ENCODE measurements at regions not wholly inside any gene's neighbourhood (a gene's known extent, or its start where the extent isn't known, plus 50 kb on each side); places are given as distances from the start of the nearest gene placed in this dataset.
A peak's percentile ranks its signal among the peaks of the same experiment; 100 is the strongest.

- TF ChIP-seq POLR2AphosphoS5 (IDR thresholded peaks at IDR 0.05; ENCODE audit: insufficient read depth, low read depth, low read length) (peak; percentile 84), POLR2A (IDR thresholded peaks at IDR 0.05; ENCODE audit: low read depth, low read length) (peak; percentile 47), MYC (IDR thresholded peaks at IDR 0.05; ENCODE audit: low read depth, low read length) (no peak), MAX (IDR thresholded peaks at IDR 0.05; ENCODE audit: insufficient read depth, insufficient read length) (peak; percentile 55), EZH2 (IDR thresholded peaks at IDR 0.05; ENCODE audit: borderline replicate concordance, low read depth, low read length, severe bottlenecking) (no peak), JUN (IDR thresholded peaks at IDR 0.05; ENCODE audit: borderline replicate concordance, insufficient read depth, insufficient read length, low read depth) (peak; percentile 33), GATA2 (IDR thresholded peaks at IDR 0.05; ENCODE audit: insufficient read depth, insufficient read length, low read depth, low read length) (peak; percentile 84), FOS (IDR thresholded peaks at IDR 0.05; ENCODE audit: borderline replicate concordance, insufficient read depth, low read length) (peak; percentile 68)
- TF ChIP-seq, protein P1, sequence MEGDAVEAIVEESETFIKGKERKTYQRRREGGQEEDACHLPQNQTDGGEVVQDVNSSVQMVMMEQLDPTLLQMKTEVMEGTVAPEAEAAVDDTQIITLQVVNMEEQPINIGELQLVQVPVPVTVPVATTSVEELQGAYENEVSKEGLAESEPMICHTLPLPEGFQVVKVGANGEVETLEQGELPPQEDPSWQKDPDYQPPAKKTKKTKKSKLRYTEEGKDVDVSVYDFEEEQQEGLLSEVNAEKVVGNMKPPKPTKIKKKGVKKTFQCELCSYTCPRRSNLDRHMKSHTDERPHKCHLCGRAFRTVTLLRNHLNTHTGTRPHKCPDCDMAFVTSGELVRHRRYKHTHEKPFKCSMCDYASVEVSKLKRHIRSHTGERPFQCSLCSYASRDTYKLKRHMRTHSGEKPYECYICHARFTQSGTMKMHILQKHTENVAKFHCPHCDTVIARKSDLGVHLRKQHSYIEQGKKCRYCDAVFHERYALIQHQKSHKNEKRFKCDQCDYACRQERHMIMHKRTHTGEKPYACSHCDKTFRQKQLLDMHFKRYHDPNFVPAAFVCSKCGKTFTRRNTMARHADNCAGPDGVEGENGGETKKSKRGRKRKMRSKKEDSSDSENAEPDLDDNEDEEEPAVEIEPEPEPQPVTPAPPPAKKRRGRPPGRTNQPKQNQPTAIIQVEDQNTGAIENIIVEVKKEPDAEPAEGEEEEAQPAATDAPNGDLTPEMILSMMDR (IDR thresholded peaks at IDR 0.05; ENCODE audit: extremely low read depth in 1 of 2, insufficient read depth in 1 of 2, low read depth in 1 of 2, low read length in 2 of 2): no peak
Measured at GRCh38 chr1:38727684-38728584, 131.6 kb downstream of the RRAGC start.
